ENCODE measurements at regions not wholly inside any gene's neighbourhood (a gene's known extent, or its start where the extent isn't known, plus 50 kb on each side); places are given as distances from the start of the nearest gene placed in this dataset.

DNA sequence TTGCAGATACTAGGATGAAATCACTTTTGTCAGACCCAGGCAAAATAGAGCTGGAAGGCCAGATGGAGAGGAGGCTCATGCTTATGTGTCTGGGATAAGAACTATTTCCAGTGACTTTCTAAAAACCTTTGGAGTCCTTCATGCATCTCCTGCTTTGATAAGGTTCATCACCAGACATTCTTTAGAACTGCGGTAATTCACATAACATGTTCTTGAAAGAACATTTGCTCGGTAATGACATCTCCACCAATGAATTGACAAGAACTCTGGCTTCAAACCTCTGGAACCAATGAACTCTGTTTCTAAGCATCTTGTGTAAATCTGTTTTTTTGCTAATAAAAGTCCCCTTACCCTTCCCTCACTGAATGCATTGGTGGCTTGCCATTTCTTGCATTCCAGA, 112.0 kb upstream of the KL start:
- no peaks in the 10 kb centered on the region for H3F3A ChIP-seq (ENCODE audit: insufficient read depth, low read length, poor library complexity, severe bottlenecking)
- H4K20me1 ChIP-seq (ENCODE audit: insufficient read depth): no peaks in the 10 kb centered on the region
- no peak overlapping the region for H2AFZ ChIP-seq (ENCODE audit: low read depth, low read length)
- TF ChIP-seq TAF1 (IDR thresholded peaks at IDR 0.05; ENCODE audit: low read depth) (no peak), EP300 (conservative IDR thresholded peaks at IDR 0.05; ENCODE audit: poor library complexity, severe bottlenecking) (no peak), EZH2 (IDR thresholded peaks at IDR 0.05; ENCODE audit: borderline replicate concordance, insufficient read depth, low read length, poor library complexity, severe bottlenecking) (no peak)
- TF ChIP-seq, protein P1, sequence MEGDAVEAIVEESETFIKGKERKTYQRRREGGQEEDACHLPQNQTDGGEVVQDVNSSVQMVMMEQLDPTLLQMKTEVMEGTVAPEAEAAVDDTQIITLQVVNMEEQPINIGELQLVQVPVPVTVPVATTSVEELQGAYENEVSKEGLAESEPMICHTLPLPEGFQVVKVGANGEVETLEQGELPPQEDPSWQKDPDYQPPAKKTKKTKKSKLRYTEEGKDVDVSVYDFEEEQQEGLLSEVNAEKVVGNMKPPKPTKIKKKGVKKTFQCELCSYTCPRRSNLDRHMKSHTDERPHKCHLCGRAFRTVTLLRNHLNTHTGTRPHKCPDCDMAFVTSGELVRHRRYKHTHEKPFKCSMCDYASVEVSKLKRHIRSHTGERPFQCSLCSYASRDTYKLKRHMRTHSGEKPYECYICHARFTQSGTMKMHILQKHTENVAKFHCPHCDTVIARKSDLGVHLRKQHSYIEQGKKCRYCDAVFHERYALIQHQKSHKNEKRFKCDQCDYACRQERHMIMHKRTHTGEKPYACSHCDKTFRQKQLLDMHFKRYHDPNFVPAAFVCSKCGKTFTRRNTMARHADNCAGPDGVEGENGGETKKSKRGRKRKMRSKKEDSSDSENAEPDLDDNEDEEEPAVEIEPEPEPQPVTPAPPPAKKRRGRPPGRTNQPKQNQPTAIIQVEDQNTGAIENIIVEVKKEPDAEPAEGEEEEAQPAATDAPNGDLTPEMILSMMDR (IDR thresholded peaks at IDR 0.05; ENCODE audit: poor library complexity, severe bottlenecking): no peak
- TF ChIP-seq, protein P2, sequence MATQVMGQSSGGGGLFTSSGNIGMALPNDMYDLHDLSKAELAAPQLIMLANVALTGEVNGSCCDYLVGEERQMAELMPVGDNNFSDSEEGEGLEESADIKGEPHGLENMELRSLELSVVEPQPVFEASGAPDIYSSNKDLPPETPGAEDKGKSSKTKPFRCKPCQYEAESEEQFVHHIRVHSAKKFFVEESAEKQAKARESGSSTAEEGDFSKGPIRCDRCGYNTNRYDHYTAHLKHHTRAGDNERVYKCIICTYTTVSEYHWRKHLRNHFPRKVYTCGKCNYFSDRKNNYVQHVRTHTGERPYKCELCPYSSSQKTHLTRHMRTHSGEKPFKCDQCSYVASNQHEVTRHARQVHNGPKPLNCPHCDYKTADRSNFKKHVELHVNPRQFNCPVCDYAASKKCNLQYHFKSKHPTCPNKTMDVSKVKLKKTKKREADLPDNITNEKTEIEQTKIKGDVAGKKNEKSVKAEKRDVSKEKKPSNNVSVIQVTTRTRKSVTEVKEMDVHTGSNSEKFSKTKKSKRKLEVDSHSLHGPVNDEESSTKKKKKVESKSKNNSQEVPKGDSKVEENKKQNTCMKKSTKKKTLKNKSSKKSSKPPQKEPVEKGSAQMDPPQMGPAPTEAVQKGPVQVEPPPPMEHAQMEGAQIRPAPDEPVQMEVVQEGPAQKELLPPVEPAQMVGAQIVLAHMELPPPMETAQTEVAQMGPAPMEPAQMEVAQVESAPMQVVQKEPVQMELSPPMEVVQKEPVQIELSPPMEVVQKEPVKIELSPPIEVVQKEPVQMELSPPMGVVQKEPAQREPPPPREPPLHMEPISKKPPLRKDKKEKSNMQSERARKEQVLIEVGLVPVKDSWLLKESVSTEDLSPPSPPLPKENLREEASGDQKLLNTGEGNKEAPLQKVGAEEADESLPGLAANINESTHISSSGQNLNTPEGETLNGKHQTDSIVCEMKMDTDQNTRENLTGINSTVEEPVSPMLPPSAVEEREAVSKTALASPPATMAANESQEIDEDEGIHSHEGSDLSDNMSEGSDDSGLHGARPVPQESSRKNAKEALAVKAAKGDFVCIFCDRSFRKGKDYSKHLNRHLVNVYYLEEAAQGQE (IDR thresholded peaks at IDR 0.05; ENCODE audit: borderline replicate concordance): no peak
- H3K27me3 ChIP-seq (ENCODE audit: insufficient read depth, low read depth, low read length): no peaks in the 10 kb centered on the region
- H3K4me3 ChIP-seq (ENCODE audit: low read length): no peak overlapping the region
- no peak overlapping the region for H3K9ac ChIP-seq (ENCODE audit: low read length)
- H3K36me3 ChIP-seq (ENCODE audit: insufficient read depth, low read length): no peaks in the 10 kb centered on the region
- no peak overlapping the region for H3K27ac ChIP-seq (ENCODE audit: low read length)
- H3K9me3 ChIP-seq (ENCODE audit: low read length): no peaks in the 10 kb centered on the region
- H3K79me2 ChIP-seq (replicated peaks; ENCODE audit: insufficient read depth, low read length): no peaks in the 10 kb centered on the region
- H3K4me2 ChIP-seq (ENCODE audit: low read length): no peak overlapping the region
- no peaks in the 10 kb centered on the region for H3K9me2 ChIP-seq (ENCODE audit: insufficient read depth, low read length)

DNA sequence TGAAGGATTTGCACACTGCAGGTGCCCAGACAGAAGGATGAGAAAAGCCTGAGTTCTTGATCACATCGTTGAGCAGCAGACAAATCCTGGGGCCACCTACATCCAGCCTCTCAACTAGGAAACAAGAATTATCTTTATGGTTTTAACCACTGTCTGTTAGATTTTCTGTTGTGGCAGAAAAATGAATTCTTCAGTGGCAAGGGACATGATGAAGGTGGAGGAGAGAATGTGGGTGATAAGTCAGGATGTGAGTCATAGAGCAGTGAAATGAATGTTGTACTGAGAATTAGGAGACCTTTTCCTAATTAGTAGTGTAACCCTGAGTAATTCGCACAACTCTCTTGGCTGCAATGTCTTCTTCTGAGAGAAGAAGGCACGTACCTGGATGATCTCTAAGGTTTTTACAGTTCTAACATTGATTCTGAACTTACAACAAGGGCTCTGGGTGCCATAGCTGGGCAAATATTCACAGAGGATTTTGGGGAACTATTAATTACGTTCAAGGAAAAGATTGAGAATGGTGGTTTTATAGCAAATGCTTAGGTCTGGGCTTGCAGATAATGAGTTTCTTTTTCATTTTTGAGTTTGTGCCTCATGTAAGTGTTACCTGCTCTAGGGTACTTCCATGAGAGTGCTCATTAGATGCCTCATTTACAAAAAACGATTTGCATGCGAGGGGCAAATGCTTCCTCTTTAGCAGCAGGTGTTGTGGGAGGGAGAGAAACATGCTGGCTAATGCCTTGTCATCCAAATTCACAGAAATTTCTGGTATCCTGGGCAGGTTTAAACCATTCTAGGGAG, 111.0 kb upstream of the KL start:
- Histone ChIP-seq H3K79me2 (replicated peaks; ENCODE audit: insufficient read depth, low read length) (no peaks in the 10 kb centered on the region), H3K9me3 (ENCODE audit: low read length) (no peaks in the 10 kb centered on the region), H3K9ac (ENCODE audit: low read length) (no peak overlapping the region), H2AFZ (ENCODE audit: low read depth, low read length) (no peak overlapping the region), H3K4me3 (ENCODE audit: low read length) (no peak overlapping the region), H3K36me3 (ENCODE audit: insufficient read depth, low read length) (no peaks in the 10 kb centered on the region), H3K27ac (ENCODE audit: low read length) (no peak overlapping the region), H3K4me2 (ENCODE audit: low read length) (no peak overlapping the region), H3F3A (ENCODE audit: insufficient read depth, low read length, poor library complexity, severe bottlenecking) (no peaks in the 10 kb centered on the region), H3K27me3 (ENCODE audit: insufficient read depth, low read depth, low read length) (no peaks in the 10 kb centered on the region), H4K20me1 (ENCODE audit: insufficient read depth) (no peaks in the 10 kb centered on the region), H3K9me2 (ENCODE audit: insufficient read depth, low read length) (no peaks in the 10 kb centered on the region)
- TF ChIP-seq TAF1 (IDR thresholded peaks at IDR 0.05; ENCODE audit: low read depth) (no peak), SMC3 (conservative IDR thresholded peaks at IDR 0.05; ENCODE audit: poor library complexity) (no peak), EP300 (conservative IDR thresholded peaks at IDR 0.05; ENCODE audit: poor library complexity, severe bottlenecking) (no peak), POLR2AphosphoS5 (IDR thresholded peaks at IDR 0.05) (no peak), RAD21 (conservative IDR thresholded peaks at IDR 0.05) (no peak), MXI1 (conservative IDR thresholded peaks at IDR 0.05; ENCODE audit: poor library complexity, severe bottlenecking) (no peak), EZH2 (IDR thresholded peaks at IDR 0.05; ENCODE audit: borderline replicate concordance, insufficient read depth, low read length, poor library complexity, severe bottlenecking) (no peak)
- TF ChIP-seq, protein P2 (IDR thresholded peaks at IDR 0.05; ENCODE audit: borderline replicate concordance): no peak
- TF ChIP-seq, protein P1 (IDR thresholded peaks at IDR 0.05; ENCODE audit: poor library complexity, severe bottlenecking): no peak
